ENCODE measurements at regions not wholly inside any gene's neighbourhood (a gene's known extent, or its start where the extent isn't known, plus 50 kb on each side); places are given as distances from the start of the nearest gene placed in this dataset.

GRCh38 chr2:154992826-154993225 is 294.3 kb downstream of the KCNJ3 start:
- Histone ChIP-seq H3K9me3 (ENCODE audit: control insufficient read depth, insufficient read depth, low read depth, low read length) (no peaks in the 10 kb centered on the region), H3K4me3 (ENCODE audit: low read depth, low read length) (no peak overlapping the region), H3K36me3 (ENCODE audit: control insufficient read depth in 2 of 2, insufficient read depth in 1 of 2, low read length in 2 of 2) (no peaks in the 10 kb centered on the region), H3K27ac (ENCODE audit: extremely low read depth, low read depth, low read length) (no peak overlapping the region), H3K4me1 (ENCODE audit: control insufficient read depth, insufficient read depth, low read length) (no peaks in the 10 kb centered on the region)
- POLR2A ChIA-PET: no interaction called here
- CTCF ChIA-PET: no interaction called here
- TF ChIP-seq ZNF394 (tag by site-specific recombination; IDR thresholded peaks at IDR 0.05; ENCODE audit: borderline replicate concordance) (no peak), ZNF202 (tag by site-specific recombination; IDR thresholded peaks at IDR 0.05; ENCODE audit: borderline replicate concordance) (no peak), ZNF704 (tag by site-specific recombination; IDR thresholded peaks at IDR 0.05) (no peak), ZNF670 (tag by site-specific recombination; IDR thresholded peaks at IDR 0.05; ENCODE audit: low read depth) (no peak), ZNF501 (tag by site-specific recombination; IDR thresholded peaks at IDR 0.05) (no peak), ZBTB21 (tag by site-specific recombination; IDR thresholded peaks at IDR 0.05) (no peak)

DNA sequence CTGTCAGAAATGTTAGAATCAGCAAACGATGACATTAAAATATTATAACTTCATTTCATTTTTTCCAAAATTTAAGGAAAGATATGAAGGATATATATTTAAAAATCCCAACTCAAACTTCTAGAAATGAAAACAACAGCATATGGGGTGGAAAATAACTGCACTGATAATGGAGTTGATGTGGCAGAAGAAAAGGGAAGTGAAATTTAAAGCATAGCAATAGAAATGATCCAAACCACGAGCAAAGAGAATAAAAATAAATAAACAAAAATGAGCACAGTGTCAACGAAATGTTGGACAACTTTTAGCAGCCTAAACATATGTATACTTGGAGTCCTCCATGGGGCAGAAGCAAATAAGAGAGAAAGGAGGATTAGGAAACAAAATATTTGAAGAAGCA is 280.2 kb downstream of the KCNJ3 start:
- no peaks in the 10 kb centered on the region for H3K4me1 ChIP-seq (ENCODE audit: control insufficient read depth, insufficient read depth, low read length)
- no peak overlapping the region for H3K4me3 ChIP-seq (ENCODE audit: low read depth, low read length)
- ChIA-PET POLR2A (no interaction called here), CTCF (no interaction called here)
- TF ChIP-seq ZNF112 (tag by site-specific recombination; IDR thresholded peaks at IDR 0.05) (no peak), ZNF837 (tag by site-specific recombination; IDR thresholded peaks at IDR 0.05) (no peak), HOXA7 (CRISPR knock-in tag; IDR thresholded peaks at IDR 0.05; ENCODE audit: borderline replicate concordance) (no peak), ZNF560 (tag by site-specific recombination; IDR thresholded peaks at IDR 0.05; ENCODE audit: borderline replicate concordance) (no peak), ZNF140 (tag by site-specific recombination; IDR thresholded peaks at IDR 0.05) (no peak), KLF17 (tag by site-specific recombination; IDR thresholded peaks at IDR 0.05) (no peak), ZNF19 (tag by site-specific recombination; IDR thresholded peaks at IDR 0.05; ENCODE audit: low read depth) (no peak), ZNF18 (tag by site-specific recombination; IDR thresholded peaks at IDR 0.05) (no peak), GLIS1 (tag by site-specific recombination; IDR thresholded peaks at IDR 0.05) (no peak), KLF8 (tag by site-specific recombination; IDR thresholded peaks at IDR 0.05) (no peak), ZNF302 (tag by site-specific recombination; IDR thresholded peaks at IDR 0.05; ENCODE audit: low read depth) (no peak), MEIS1 (CRISPR knock-in tag; IDR thresholded peaks at IDR 0.05; ENCODE audit: borderline replicate concordance) (no peak), ZNF311 (tag by site-specific recombination; IDR thresholded peaks at IDR 0.05; ENCODE audit: borderline replicate concordance) (no peak), OVOL3 (tag by site-specific recombination; IDR thresholded peaks at IDR 0.05) (no peak), ZNF548 (tag by site-specific recombination; IDR thresholded peaks at IDR 0.05) (no peak), ZNF677 (tag by site-specific recombination; IDR thresholded peaks at IDR 0.05) (no peak)
- TF ChIP-seq, protein P1, sequence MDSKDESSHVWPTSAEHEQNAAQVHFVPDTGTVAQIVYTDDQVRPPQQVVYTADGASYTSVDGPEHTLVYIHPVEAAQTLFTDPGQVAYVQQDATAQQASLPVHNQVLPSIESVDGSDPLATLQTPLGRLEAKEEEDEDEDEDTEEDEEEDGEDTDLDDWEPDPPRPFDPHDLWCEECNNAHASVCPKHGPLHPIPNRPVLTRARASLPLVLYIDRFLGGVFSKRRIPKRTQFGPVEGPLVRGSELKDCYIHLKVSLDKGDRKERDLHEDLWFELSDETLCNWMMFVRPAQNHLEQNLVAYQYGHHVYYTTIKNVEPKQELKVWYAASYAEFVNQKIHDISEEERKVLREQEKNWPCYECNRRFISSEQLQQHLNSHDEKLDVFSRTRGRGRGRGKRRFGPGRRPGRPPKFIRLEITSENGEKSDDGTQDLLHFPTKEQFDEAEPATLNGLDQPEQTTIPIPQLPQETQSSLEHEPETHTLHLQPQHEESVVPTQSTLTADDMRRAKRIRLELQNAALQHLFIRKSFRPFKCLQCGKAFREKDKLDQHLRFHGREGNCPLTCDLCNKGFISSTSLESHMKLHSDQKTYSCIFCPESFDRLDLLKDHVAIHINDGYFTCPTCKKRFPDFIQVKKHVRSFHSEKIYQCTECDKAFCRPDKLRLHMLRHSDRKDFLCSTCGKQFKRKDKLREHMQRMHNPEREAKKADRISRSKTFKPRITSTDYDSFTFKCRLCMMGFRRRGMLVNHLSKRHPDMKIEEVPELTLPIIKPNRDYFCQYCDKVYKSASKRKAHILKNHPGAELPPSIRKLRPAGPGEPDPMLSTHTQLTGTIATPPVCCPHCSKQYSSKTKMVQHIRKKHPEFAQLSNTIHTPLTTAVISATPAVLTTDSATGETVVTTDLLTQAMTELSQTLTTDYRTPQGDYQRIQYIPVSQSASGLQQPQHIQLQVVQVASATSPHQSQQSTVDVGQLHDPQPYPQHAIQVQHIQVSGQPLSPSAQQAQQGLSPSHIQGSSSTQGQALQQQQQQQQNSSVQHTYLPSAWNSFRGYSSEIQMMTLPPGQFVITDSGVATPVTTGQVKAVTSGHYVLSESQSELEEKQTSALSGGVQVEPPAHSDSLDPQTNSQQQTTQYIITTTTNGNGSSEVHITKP (tag by site-specific recombination; IDR thresholded peaks at IDR 0.05): no peak
- TF ChIP-seq, protein P2, sequence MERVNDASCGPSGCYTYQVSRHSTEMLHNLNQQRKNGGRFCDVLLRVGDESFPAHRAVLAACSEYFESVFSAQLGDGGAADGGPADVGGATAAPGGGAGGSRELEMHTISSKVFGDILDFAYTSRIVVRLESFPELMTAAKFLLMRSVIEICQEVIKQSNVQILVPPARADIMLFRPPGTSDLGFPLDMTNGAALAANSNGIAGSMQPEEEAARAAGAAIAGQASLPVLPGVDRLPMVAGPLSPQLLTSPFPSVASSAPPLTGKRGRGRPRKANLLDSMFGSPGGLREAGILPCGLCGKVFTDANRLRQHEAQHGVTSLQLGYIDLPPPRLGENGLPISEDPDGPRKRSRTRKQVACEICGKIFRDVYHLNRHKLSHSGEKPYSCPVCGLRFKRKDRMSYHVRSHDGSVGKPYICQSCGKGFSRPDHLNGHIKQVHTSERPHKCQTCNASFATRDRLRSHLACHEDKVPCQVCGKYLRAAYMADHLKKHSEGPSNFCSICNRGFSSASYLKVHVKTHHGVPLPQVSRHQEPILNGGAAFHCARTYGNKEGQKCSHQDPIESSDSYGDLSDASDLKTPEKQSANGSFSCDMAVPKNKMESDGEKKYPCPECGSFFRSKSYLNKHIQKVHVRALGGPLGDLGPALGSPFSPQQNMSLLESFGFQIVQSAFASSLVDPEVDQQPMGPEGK (tag by site-specific recombination; IDR thresholded peaks at IDR 0.05): no peak
- no peak overlapping the region for H3K27ac ChIP-seq (ENCODE audit: extremely low read depth, low read depth, low read length)
- H3K9me3 ChIP-seq (ENCODE audit: control insufficient read depth, insufficient read depth, low read depth, low read length): no peaks in the 10 kb centered on the region
- H3K36me3 ChIP-seq (ENCODE audit: control insufficient read depth in 2 of 2, insufficient read depth in 1 of 2, low read length in 2 of 2): no peaks in the 10 kb centered on the region
